ENCODE measurements at regions not wholly inside any gene's neighbourhood (a gene's known extent, or its start where the extent isn't known, plus 50 kb on each side); places are given as distances from the start of the nearest gene placed in this dataset.

DNA sequence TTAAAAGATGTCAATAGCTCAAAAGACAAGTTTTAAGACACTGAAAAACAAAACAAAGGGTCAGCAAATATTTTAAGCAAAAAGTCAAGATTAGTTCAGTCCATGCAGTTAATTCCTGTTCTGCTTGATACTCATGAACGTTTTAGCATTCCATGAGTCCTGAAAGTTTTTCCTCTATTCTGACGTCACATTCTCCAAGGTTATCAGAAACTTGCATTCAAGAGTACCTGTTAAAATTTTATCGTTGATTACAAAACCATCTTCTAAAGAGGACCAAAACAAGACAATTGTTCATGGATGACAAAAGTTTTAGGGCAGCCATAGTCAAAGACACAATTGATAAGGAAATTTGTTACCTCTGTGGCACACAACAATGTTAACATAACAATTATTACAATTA, 52.5 kb upstream of the VOPP1 start:
- no peak for TF ChIP-seq POLR2A (IDR thresholded peaks at IDR 0.05)
- no peak for TF ChIP-seq CTCF (IDR thresholded peaks at IDR 0.05)

Measured in uterus (tissue), 2 donors.